Ishikawa (cell line): ENCODE measurements at regions not wholly inside any gene's neighbourhood (a gene's known extent, or its start where the extent isn't known, plus 50 kb on each side); places are given as distances from the start of the nearest gene placed in this dataset.

Experiments
- CEBPB ChIP-seq: IDR thresholded peaks from 2 replicates; pipeline ENCODE4 v1.6.1; 2012
- CREB1 ChIP-seq: IDR thresholded peaks from 2 replicates; pipeline ENCODE4 v1.6.1; 2012; ENCODE audit warnings: low read depth
- EGR1 ChIP-seq: IDR thresholded peaks from 2 replicates; pipeline ENCODE4 v1.6.1; 2012
- EP300 ChIP-seq: IDR thresholded peaks from 2 replicates; pipeline ENCODE4 v1.6.1; 2012; ENCODE audit warnings: borderline replicate concordance
- FOXM1 ChIP-seq: IDR thresholded peaks from 2 replicates; pipeline ENCODE4 v1.6.1; 2012; ENCODE audit warnings: low read depth, borderline replicate concordance
- MAX ChIP-seq: IDR thresholded peaks from 2 replicates; pipeline ENCODE4 v1.6.1; 2012
- NFIC ChIP-seq: IDR thresholded peaks from 2 replicates; pipeline ENCODE4 v1.6.1; 2012
- RAD21 ChIP-seq: IDR thresholded peaks from 2 replicates; pipeline ENCODE4 v1.6.1; 2012; ENCODE audit warnings: low read depth
- REST ChIP-seq: IDR thresholded peaks from 2 replicates; pipeline ENCODE4 v1.6.1; 2012; ENCODE audit warnings: low read depth, mild to moderate bottlenecking
- TAF1 ChIP-seq: IDR thresholded peaks from 2 replicates; pipeline ENCODE4 v1.6.1; 2012; ENCODE audit warnings: low read depth, mild to moderate bottlenecking
- TCF12 ChIP-seq: IDR thresholded peaks from 2 replicates; pipeline ENCODE4 v1.6.1; 2012; ENCODE audit warnings: low read depth
- TEAD4 ChIP-seq: IDR thresholded peaks from 2 replicates; pipeline ENCODE4 v1.6.1; 2012
- USF1 ChIP-seq: IDR thresholded peaks from 2 replicates; pipeline ENCODE4 v1.6.1; 2012
- YY1 ChIP-seq: IDR thresholded peaks from 2 replicates; pipeline ENCODE4 v1.6.1; 2012; ENCODE audit warnings: low read depth
- ZBTB7A ChIP-seq: IDR thresholded peaks from 2 replicates; pipeline ENCODE4 v1.6.1; 2012; ENCODE audit warnings: low read depth

GRCh38 chr21:38095220-38095619, 161.6 kb upstream of the KCNJ15 start:
- TF ChIP-seq NFIC, result no peak
- no peak for TF ChIP-seq EGR1
- no peak for TF ChIP-seq TCF12
- no peak for TF ChIP-seq CEBPB

GRCh38 chr21:38097789-38098188, 159.0 kb upstream of the KCNJ15 start:
- TF ChIP-seq NFIC (no peak), ZBTB7A (no peak), USF1 (no peak), MAX (no peak), CREB1 (no peak), RAD21 (no peak), FOXM1 (no peak), REST (no peak)

- TF ChIP-seq TAF1 (no peak), FOXM1 (no peak), YY1 (no peak), REST (no peak), EGR1 (no peak), CEBPB (no peak), TCF12 (no peak), CREB1 (no peak), ZBTB7A (no peak)
Measured at GRCh38 chr21:38112219-38112789, 144.5 kb upstream of the KCNJ15 start.

- TF ChIP-seq CEBPB, result no peak
- TF ChIP-seq TAF1, result no peak
- TF ChIP-seq CREB1, result no peak
- TF ChIP-seq MAX, result no peak
- no peak for TF ChIP-seq REST
- no peak for TF ChIP-seq TEAD4
- no peak for TF ChIP-seq USF1
- no peak for TF ChIP-seq TCF12
- TF ChIP-seq EP300, result no peak
Measured at GRCh38 chr21:38114717-38115333, 142.0 kb upstream of the KCNJ15 start.

GRCh38 chr21:38115870-38116269, 140.9 kb upstream of the KCNJ15 start:
- TF ChIP-seq CEBPB (no peak), TCF12 (no peak), FOXM1 (no peak), USF1 (no peak), REST (no peak), MAX (no peak), EP300 (no peak), NFIC (no peak), CREB1 (no peak), EGR1 (no peak), TEAD4 (no peak), ZBTB7A (no peak), RAD21 (no peak), YY1 (no peak)
